ENCODE measurements at regions not wholly inside any gene's neighbourhood (a gene's known extent, or its start where the extent isn't known, plus 50 kb on each side); places are given as distances from the start of the nearest gene placed in this dataset.

- no peak for DNase-seq
Measured at GRCh38 chr5:73395256-73395655, 53.3 kb downstream of the FOXD1 start.

GRCh38 chr5:73394610-73395009 lies 54.0 kb downstream of the FOXD1 start:
- no peak for DNase-seq

GRCh38 chr5:73393611-73394489 lies 54.7 kb downstream of the FOXD1 start:
- DNase-seq, result no peak

- no peak for DNase-seq
Measured at GRCh38 chr5:73392775-73393174, 55.8 kb downstream of the FOXD1 start.

GRCh38 chr5:73391441-73391881 lies 57.1 kb downstream of the FOXD1 start:
- no peak for DNase-seq

- DNase-seq, result no peak
Measured at GRCh38 chr5:73390972-73391371, 57.6 kb downstream of the FOXD1 start.

GRCh38 chr5:73388740-73389139 lies 59.8 kb downstream of the FOXD1 start:
- no peak for DNase-seq

GRCh38 chr5:73388306-73388684 lies 60.3 kb downstream of the FOXD1 start:
- DNase-seq, result no peak

- peak; percentile 89 for DNase-seq
Measured at GRCh38 chr5:73387601-73388305, 60.8 kb downstream of the FOXD1 start.

- DNase-seq, result no peak
Measured at GRCh38 chr5:73387149-73387591, 61.4 kb downstream of the FOXD1 start.

- DNase-seq, result no peak
Measured at GRCh38 chr5:73384861-73385260, 63.7 kb downstream of the FOXD1 start.

GRCh38 chr5:73382401-73382740 lies 66.2 kb downstream of the FOXD1 start:
- DNase-seq, result no peak

- DNase-seq, result no peak
Measured at GRCh38 chr5:73381590-73382400, 66.8 kb downstream of the FOXD1 start.

GRCh38 chr5:73380710-73381589 lies 67.6 kb downstream of the FOXD1 start:
- no peak for DNase-seq

- peak; percentile 76 for DNase-seq
Measured at GRCh38 chr5:73380041-73380440, 68.5 kb downstream of the FOXD1 start.

GRCh38 chr5:73379435-73379834 lies 69.1 kb downstream of the FOXD1 start:
- DNase-seq, result no peak

- no peak for DNase-seq
Measured at GRCh38 chr5:73378765-73379164, 69.8 kb downstream of the FOXD1 start.

GRCh38 chr5:73378070-73378469 lies 70.5 kb downstream of the FOXD1 start:
- no peak for DNase-seq

GRCh38 chr5:73376618-73377170 lies 71.9 kb downstream of the FOXD1 start:
- DNase-seq, result no peak

- no peak for DNase-seq
Measured at GRCh38 chr5:73375949-73376348, 72.6 kb downstream of the FOXD1 start.

- no peak for DNase-seq
Measured at GRCh38 chr5:73375191-73375545, 73.4 kb downstream of the FOXD1 start.
